Vagina (tissue), 2 donors: ENCODE measurements at regions not wholly inside any gene's neighbourhood (a gene's known extent, or its start where the extent isn't known, plus 50 kb on each side); places are given as distances from the start of the nearest gene placed in this dataset.

Experiments used
- DNase-seq, 2 donors: peaks; one replicate each; pipeline ENCODE4 v3.0.0-alpha.2; 2017; ENCODE audit errors: extremely low spot score in 2 of 2
- H3K27ac ChIP-seq: fragments of 200-600 bp; sonication (generic); one replicate; pipeline ENCODE4 v1.5.1; 2019
- H3K27me3 ChIP-seq: fragments of 200-600 bp; sonication (generic); one replicate; pipeline ENCODE4 v1.5.1; 2019
- H3K36me3 ChIP-seq, 2 donors: fragments of 200-600 bp; sonication (generic); one replicate each; pipeline ENCODE4 v1.5.1; 2017 to 2019
- H3K4me1 ChIP-seq: fragments of 200-600 bp; sonication (generic); one replicate; pipeline ENCODE4 v1.5.1; 2019
- H3K4me3 ChIP-seq, 2 donors: fragments of 200-600 bp; sonication (generic); 1 replicate in 1 of 2; 2 replicates in 1 of 2; pipeline ENCODE4 v1.5.1; 2016 to 2019
- H3K9me3 ChIP-seq: fragments of 200-600 bp; sonication (generic); one replicate; pipeline ENCODE4 v1.5.1; 2019
- POLR2A ChIP-seq, 2 donors: fragments of 450-650 bp; IDR thresholded peaks; one replicate each; pipeline ENCODE4 v1.6.1; 2017; ENCODE audit warnings: antibody characterized with exemption in 2 of 2, mild to moderate bottlenecking in 2 of 2, moderate library complexity in 2 of 2
- POLR2AphosphoS5 ChIP-seq, 2 donors: sonication (generic); formaldehyde crosslinking; IDR thresholded peaks; one replicate each; pipeline ENCODE4 v1.9.0; 2017; ENCODE audit warnings: antibody characterized with exemption in 2 of 2, mild to moderate bottlenecking in 2 of 2, low read depth in 1 of 2; ENCODE audit not compliant: insufficient read depth in 1 of 2
- intact Hi-C: fragments of 100-400 bp; cut with DNase I; formaldehyde crosslinking; loops from one replicate; pipeline ENCODE4 v1.15.1; 2023
- TF ChIP-seq, protein P1 (sequence below), 3 experiments: fragments of 450-650 bp in 2 of 3; fragments of 200-600 bp in 1 of 3; sonication (generic) in 1 of 3; IDR thresholded peaks; one replicate each; pipeline ENCODE4 v1.5.1; 2017 to 2019; ENCODE audit warnings: antibody characterized with exemption in 3 of 3, mild to moderate bottlenecking in 2 of 3, moderate library complexity in 2 of 3

DNA sequence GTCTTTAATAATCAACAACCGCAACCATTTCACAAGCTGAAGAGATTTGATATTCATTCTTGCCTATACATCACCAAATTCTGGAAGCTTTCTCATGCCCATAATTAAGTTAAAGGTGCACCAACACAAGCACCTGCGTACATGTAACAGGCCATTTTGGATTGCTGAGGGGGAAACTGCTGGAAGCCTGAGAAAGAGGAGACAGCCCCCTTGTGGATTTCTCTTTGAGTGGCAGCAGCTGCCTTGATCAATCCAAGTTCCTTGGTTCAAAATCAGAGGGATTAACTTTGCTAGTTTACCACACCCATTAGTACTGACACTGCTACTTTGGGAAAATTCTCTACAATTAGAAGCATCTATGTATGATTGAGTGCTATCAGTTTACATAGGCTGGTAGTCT lies 321.1 kb downstream of the NOVA1 start:
- DNase-seq: no peak
- intact Hi-C loops: no loop called here
- TF ChIP-seq POLR2AphosphoS5 (IDR thresholded peaks at IDR 0.05; ENCODE audit: insufficient read depth in 1 of 2, low read depth in 1 of 2) (no peak), POLR2A (IDR thresholded peaks at IDR 0.05) (no peak)
- TF ChIP-seq, protein P1, sequence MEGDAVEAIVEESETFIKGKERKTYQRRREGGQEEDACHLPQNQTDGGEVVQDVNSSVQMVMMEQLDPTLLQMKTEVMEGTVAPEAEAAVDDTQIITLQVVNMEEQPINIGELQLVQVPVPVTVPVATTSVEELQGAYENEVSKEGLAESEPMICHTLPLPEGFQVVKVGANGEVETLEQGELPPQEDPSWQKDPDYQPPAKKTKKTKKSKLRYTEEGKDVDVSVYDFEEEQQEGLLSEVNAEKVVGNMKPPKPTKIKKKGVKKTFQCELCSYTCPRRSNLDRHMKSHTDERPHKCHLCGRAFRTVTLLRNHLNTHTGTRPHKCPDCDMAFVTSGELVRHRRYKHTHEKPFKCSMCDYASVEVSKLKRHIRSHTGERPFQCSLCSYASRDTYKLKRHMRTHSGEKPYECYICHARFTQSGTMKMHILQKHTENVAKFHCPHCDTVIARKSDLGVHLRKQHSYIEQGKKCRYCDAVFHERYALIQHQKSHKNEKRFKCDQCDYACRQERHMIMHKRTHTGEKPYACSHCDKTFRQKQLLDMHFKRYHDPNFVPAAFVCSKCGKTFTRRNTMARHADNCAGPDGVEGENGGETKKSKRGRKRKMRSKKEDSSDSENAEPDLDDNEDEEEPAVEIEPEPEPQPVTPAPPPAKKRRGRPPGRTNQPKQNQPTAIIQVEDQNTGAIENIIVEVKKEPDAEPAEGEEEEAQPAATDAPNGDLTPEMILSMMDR (IDR thresholded peaks at IDR 0.05): no peak
- no peak overlapping the region for H3K27ac ChIP-seq
- H3K27me3 ChIP-seq: no peaks in the 10 kb centered on the region
- H3K9me3 ChIP-seq: no peaks in the 10 kb centered on the region
- H3K36me3 ChIP-seq: no peaks in the 10 kb centered on the region
- no peak overlapping the region for H3K4me3 ChIP-seq
- H3K4me1 ChIP-seq: peaks cover 4% of the 10 kb centered on the region

DNA sequence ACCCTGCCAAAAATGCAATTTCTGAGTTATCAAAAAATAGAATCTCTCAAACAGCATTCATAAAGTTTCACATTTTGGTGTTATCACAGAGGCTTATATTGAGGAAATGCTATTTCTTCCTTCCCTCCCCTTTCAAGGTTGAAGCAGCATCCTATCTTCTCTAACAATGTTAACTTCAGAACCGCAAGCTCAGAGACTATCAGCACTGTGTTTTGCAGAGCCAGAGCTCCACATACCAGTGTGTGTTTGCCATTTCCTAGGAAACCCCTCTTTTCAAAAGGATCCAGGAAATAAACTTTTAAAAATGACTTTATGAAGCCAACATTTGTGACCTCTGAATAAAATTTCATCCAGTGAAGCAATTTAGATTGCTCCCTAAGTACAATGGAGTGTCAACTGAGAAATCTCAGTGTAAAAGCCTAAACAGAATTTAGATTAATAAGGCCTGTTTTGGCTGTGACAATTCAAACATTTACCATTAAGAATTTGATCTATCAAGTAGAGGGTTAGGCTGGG lies 332.6 kb downstream of the NOVA1 start:
- no peaks in the 10 kb centered on the region for H3K27me3 ChIP-seq
- TF ChIP-seq, protein P1 (IDR thresholded peaks at IDR 0.05): no peak
- TF ChIP-seq POLR2A (IDR thresholded peaks at IDR 0.05) (no peak), POLR2AphosphoS5 (IDR thresholded peaks at IDR 0.05; ENCODE audit: insufficient read depth in 1 of 2, low read depth in 1 of 2) (no peak)
- no peak overlapping the region for H3K4me3 ChIP-seq
- intact Hi-C loops: no loop called here
- H3K27ac ChIP-seq: no peak overlapping the region
- DNase-seq: no peak
- H3K9me3 ChIP-seq: no peaks in the 10 kb centered on the region
- no peaks in the 10 kb centered on the region for H3K36me3 ChIP-seq
- no peaks in the 10 kb centered on the region for H3K4me1 ChIP-seq

DNA sequence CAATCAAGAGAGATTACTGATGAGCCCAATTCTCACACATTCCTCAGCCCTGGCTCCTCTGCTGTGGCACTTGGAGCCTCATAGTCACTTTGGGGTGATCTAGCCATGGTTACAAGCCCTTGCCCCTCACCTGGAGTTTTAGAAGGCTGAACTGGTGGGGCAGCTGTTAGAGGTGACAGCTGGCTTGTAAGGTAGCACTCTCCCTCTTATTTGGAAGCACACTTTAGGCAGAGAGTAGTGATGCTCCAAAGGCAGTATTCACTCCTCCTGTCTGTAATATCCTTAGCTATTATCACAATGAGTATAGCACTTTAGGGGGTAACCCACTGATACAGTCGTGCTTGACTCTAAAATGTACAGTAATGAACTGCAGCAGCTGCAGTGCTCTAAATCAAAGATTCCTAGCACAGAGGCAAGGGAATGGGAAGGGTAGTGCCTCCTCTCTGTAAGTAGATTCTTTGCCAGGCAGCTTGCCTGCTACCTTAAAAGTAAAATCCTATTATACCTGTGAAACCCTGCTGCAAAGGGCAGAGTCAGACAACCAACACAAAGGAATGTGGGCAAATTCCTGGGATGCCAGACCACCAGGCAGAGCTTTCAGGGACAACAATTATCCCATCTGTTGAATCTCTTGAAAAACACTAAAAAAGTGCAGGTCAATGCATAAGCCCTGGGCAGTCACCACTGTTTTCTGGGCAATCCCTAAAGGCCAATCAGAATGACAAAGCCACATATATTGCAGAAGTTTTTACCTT lies 336.3 kb downstream of the NOVA1 start:
- H3K36me3 ChIP-seq: no peaks in the 10 kb centered on the region
- H3K27ac ChIP-seq: no peak overlapping the region
- H3K4me1 ChIP-seq: no peaks in the 10 kb centered on the region
- TF ChIP-seq, protein P1 (IDR thresholded peaks at IDR 0.05): no peak
- TF ChIP-seq POLR2AphosphoS5 (IDR thresholded peaks at IDR 0.05; ENCODE audit: insufficient read depth in 1 of 2, low read depth in 1 of 2) (no peak), POLR2A (IDR thresholded peaks at IDR 0.05) (no peak)
- no peaks in the 10 kb centered on the region for H3K27me3 ChIP-seq
- no peak overlapping the region for H3K4me3 ChIP-seq
- intact Hi-C loops: no loop called here
- no peaks in the 10 kb centered on the region for H3K9me3 ChIP-seq
- DNase-seq: no peak

DNA sequence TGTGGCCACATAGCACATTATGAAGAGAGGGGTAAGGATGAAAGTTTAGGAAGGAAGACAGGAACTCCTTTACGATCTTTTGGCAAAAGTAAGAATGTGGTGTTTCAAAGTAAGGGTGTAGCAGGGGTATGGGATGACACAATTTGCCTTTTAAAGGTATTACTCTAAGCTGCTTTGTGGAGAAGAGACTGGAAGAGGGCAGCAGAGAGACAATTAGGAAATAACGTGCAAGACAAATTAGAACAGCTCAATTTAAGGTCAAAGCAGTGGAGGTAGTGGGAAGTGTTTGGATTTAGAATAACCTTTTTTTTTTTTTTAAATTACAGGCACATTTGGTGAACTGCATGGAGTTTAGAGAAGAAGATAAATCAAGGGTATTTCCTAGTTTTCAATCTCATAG lies 342.6 kb downstream of the NOVA1 start:
- TF ChIP-seq POLR2A (IDR thresholded peaks at IDR 0.05): no peak
- TF ChIP-seq, protein P1 (IDR thresholded peaks at IDR 0.05): peak in 1 of 3 experiments; percentile 47
- intact Hi-C loops: no loop called here
- Histone ChIP-seq H3K9me3 (no peaks in the 10 kb centered on the region), H3K27ac (no peak overlapping the region), H3K4me1 (no peaks in the 10 kb centered on the region), H3K36me3 (no peaks in the 10 kb centered on the region), H3K4me3 (no peak overlapping the region), H3K27me3 (no peaks in the 10 kb centered on the region)
- no peak for DNase-seq

DNA sequence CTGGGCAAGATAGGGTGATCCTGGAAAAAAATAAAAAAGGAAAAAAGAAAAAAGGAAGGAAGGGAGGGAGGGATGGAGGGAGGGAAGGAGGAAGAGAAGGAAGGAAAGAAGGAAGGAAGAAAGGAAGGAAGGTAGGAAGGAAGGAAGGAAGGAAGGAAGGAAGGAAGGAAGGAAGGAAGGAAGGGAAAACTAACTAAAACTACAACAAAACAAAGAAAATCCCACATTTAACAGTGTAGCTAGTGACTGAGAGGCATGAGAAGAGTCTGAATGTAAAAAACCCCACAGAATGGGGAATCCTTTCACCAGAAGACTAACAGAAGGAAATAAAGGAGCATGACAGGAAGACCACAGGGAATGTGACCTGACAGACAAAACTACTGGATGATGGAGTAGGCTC lies 345.7 kb downstream of the NOVA1 start:
- H3K4me1 ChIP-seq: no peaks in the 10 kb centered on the region
- H3K4me3 ChIP-seq: no peak overlapping the region
- no peaks in the 10 kb centered on the region for H3K9me3 ChIP-seq
- no peak overlapping the region for H3K27ac ChIP-seq
- intact Hi-C loops: no loop called here
- TF ChIP-seq POLR2AphosphoS5 (IDR thresholded peaks at IDR 0.05; ENCODE audit: insufficient read depth in 1 of 2, low read depth in 1 of 2): no peak
- TF ChIP-seq POLR2A (IDR thresholded peaks at IDR 0.05): no peak
- TF ChIP-seq, protein P1 (IDR thresholded peaks at IDR 0.05): no peak
- no peaks in the 10 kb centered on the region for H3K27me3 ChIP-seq
- no peak for DNase-seq
- H3K36me3 ChIP-seq: no peaks in the 10 kb centered on the region
